ENCODE measurements at regions not wholly inside any gene's neighbourhood (a gene's known extent, or its start where the extent isn't known, plus 50 kb on each side); places are given as distances from the start of the nearest gene placed in this dataset.
A peak's percentile ranks its signal among the peaks of the same experiment; 100 is the strongest.
"Not testable (repeated sequence)": the region's sequence is repeated elsewhere in the genome, so short reads cannot be mapped to it uniquely, and the experiment has no call there.

DNA sequence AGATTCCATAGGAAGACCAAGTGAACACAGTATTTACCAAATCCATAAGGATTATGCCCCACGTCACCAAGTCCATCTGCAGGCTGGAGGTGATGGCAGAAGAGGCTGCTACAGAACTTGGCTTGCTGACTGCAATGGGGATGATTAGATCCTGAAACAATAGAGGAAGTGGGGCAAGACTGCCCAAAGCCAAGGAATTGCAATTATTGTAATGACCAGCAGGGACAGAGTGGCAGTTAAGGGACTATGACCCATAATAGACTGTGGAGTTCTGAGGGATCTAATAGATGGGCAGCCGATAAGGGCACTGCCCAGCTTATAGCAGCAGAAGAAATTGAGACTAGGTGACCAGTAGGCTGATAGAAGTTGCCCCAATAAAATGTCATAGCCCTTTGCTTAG is 108.4 kb downstream of the MINAR1 start:
- no peak for DNase-seq

DNA sequence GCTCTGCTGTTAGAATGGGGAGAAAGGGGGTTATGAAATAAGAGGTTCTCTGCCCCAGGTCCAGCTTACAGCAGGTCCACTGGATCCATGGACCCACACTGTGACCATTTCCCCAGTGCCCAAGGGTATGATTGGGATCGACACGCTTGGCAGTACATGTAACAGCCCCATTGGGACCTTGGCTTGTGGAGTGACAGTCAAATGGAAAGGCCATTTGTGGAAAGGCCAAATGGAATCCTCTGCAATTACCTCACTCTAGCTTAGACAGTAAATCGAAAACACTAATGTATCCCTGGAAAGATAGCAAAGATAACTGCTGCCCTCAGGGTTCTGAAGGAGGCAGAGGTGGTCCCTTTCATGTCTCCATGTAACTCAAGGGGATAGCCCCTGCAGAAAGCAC is 109.1 kb downstream of the MINAR1 start:
- no peak for DNase-seq

DNA sequence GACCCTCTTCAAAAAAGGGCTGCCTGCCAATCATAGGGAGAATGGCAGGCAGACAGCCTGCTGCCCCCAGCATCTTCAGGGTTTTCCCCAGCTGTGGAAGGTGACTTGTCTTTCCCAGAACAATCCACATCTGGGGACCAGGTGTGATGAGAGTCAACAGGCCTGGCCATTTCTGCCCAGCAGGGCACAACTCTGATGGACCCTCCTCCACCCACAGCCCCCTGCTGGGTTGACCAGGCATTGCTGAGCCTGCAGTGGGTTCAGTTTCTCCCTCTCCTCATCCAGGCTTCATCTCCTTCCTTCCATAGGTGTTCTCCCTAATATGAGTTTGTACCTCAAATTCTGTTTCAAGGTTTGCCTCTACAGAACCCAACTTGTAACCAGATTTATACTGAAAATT is 111.0 kb downstream of the MINAR1 start:
- DNase-seq: no peak

DNA sequence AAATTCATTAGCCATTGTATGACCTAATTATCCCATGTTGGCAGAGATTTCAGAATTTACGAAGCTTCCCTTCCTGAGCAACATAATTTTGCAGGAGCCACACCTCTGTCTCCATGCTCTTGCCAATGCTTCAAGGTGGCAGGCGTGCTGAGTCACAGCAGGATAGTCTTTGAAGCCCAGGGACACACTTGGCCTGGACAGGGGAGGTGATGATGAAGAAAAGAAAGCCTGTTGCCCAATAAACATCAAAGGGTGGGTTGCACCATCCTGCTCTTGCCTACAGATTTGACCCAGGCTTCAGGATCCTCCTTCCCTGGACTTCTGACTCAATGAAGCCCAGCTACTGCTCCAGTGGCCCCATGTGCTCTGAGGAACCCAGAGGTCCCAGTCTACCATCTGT is 117.1 kb downstream of the MINAR1 start:
- no peak for DNase-seq

DNA sequence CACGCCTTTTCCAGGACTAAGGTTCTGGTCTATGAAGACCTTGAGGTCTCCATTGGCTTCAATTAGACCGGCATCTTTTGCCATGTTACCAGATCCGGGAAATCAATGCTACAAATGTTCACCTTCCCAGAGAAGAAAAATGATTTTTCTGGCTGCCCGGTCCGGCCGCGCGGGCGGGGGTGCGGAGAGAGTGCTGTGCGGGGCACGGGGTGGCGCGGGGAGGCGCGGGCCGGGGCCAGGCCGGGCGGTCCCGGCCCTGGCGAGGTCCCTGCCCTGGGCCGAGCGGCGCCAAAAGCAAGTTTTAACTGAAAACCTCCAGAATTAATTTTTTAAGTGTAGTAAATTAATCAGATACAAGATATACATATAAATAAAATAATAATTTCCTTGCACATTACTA is 128.2 kb downstream of the MINAR1 start:
- no peak for DNase-seq

DNA sequence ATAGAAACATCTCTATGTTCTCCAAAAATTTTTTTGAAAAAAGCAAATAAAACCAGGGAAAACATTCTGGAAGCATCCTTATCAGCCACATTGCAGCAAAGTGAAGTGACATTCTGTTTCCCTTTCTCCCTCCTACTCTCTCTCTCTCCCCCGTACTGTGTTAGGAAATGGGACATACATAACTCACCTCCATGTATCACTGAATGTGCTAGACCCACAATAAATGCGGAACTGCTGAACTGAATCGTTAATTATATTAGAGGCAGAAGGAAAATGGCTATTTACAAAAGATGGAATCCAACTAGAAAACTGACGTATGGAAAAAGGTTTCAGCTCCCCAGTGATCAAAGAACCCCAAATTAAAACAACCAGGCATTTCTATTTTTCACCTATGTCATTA is 129.8 kb downstream of the MINAR1 start:
- DNase-seq: no peak

DNA sequence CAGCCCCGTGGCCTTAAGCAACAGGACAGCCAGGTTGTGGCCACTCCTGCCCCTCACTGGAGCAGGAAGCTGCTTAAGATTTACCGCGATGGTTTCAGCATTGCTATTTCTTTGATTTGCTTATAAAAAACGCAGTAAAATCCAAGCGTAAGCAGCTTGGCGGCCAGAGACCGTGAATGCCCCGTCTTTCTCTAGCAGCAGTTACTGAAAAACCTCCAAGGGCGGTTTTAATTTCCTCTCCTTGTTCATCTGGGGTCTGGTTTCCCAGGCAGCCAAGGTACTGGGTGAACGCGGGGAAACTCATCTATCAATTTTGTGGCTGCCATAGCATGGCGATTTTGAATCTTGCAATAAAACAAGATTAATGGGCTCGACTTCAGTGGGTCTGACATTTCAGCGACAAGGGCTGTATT is 130.3 kb downstream of the MINAR1 start:
- DNase-seq: no peak

DNA sequence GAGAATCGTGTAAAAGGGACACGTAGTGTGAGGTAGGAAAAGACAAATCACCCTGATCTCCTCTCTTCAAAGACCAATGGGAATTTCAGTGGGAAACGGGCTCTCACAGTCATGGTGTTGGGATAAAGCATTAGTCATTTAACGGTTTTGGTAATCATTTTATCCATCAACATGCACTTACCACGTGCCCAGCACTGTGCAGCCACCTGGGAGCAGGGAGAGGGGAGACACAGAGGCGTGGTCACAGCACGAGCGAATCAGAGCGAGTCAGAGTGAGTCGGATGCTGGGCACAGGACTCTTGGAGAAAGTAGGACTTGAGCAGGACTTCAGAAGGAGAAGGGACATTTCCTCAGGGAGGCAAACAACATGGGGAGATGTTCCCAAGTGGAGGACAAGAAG is 130.8 kb downstream of the MINAR1 start:
- no peak for DNase-seq

DNA sequence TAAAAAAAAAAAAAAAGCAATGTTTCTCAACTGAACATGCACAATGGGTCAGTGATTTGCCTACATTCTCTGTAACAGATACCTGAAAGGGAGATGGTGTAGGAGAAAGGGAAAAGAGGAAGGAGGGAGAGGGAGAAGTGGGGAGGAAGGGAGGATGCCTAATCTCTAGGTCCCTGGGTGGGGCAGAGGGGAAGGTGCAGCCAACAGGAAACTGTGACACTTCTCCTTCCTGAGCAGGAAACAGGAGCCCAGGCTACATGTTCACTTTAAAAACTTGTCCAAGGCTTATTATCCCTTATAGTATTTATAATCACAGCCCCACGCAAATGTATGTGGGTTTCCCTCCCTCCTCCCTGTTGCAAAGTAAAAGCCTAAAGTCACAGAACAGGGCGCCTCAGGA is 137.9 kb downstream of the MINAR1 start:
- no peak for DNase-seq

DNA sequence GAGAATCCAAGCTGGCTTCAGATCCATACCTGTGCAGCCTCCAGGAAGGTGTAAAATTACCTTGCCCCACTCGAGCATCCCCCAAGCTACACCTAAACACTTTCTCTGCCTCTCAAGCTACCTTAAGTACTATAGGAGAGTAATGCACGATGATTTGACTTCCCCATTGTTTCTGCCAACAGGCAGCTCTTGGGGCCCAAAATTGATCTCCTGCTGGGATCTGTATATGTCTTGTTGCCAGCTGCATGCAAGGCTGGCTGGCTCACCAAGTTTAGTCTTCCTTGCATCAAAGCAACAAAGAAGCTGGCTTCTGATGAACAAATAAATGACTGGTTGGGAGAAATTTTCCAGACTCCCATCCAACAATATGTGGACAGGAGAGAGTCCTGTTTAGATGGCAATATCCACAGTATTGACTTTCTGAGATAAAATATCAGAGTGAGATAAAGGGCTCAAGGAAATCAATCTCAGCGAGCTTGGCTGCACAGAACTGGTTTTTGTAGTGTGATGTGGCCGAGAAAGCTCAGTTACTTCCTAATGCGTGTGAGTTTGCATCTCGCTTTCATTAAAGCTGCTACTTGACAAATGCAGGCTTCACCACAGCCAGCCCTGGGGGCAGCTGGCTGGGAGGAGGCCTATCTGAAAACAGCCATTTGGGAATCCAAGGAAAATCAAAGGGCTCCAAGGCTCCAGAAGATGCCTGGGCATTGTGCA is 140.7 kb downstream of the MINAR1 start:
- DNase-seq: no peak

DNA sequence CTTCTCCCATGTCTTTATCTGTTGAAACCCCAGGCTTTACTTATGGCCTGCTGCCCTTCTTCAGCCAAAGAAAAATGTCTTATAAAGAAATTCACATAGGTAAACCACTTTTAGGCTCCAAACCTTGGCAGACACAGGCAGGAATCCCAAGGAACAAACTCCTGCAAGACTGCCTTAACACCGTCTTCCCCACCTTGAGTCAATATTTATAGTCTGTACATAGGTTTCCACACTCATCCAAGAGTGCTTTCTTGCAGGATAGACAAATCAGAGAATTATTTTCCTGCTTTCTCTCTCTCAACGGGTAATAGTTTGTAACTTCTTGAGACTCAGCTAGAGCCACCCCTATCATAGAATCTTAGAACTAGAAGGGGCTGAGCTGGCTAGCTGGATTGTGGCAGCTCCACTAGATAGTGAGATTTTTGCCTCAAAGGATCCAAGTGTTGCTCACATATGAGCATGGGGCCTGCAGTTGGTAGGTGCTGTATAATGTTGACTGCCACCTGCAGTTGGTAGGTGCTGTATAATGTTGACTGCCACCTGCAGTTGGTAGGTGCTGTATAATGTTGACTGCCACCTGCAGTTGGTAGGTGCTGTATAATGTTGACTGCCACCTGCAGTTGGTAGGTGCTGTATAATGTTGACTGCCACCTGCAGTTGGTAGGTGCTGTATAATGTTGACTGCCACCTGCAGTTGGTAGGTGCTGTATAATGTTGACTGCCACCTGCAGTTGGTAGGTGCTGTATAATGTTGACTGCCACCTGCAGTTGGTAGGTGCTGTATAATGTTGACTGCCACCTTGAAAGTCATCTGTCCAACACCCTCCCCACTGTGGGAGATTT is 142.5 kb downstream of the MINAR1 start:
- not testable (repeated sequence) for DNase-seq

DNA sequence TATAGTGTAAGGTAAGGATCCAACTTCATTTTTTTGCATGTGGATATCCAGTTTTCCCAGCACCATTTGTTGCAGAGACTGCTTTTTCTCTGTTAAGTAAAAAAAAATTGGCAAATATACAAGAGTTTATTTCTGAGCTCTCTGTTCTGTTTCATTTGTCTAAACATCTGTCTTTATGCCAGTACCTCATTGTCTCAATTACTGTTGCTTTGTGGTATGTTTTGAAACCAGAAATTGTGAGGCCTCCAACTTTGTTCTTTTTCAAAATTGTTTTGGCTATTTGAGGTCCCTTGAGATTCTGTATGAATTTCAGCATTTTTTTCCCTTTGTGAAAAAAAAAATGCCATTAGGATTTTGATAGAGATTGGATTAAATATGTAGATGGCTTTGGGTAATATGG is 150.5 kb downstream of the MINAR1 start:
- no peak for DNase-seq

DNA sequence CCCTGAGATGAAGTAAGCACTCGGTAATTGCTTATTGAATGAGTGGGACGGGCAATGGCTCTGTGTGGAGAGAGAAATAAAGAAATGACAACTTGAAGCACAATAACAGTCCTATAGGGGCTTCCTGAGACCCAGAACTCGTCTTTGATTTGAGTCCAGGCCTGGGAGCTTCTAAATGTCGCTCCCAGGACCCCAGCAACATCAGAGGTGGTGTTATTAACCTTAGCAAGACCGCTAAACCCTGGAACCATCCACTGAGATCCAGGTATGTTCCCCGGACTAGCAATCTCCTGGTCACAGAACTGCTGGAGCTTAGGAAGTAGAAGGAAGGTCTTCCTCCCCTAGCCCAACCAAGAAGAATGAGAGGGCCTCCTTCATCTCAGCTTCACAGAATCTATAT is 160.0 kb downstream of the MINAR1 start:
- no peak for DNase-seq

DNA sequence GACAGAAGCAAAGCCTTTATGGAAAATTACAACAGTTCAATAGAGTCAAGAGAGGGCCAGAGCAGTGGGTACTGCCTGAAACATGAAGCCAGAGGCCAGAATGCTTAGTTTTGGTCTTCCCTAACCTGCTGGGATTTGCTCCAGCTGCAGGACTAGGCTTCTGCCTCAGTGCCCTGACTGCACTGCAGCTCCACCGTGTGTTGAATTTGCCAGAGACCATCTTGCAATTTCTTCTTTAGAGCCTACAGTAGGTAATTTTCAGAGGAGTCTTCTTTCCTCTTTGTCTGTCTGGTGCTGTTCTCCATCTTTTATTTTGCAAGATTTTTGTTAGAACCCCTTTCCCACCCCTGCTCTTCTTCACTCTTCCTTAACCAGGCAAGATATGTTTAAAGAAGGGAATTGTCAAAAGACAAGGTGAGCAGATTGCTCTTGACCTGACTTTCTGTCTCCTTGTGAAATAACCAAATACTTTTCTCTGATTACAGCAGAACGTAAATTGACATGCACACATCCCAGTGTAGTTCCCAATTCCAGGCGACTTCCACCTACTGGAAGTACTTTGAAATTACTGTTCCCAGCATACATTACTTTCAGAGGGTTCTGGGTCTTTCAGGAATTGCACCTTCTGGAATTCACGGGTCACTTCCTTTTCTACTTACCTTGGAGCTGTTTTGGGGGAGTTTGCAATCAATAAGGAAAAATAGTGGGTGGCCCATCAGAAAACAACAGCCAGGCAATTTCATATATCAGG is 161.2 kb downstream of the MINAR1 start:
- DNase-seq: no peak

DNA sequence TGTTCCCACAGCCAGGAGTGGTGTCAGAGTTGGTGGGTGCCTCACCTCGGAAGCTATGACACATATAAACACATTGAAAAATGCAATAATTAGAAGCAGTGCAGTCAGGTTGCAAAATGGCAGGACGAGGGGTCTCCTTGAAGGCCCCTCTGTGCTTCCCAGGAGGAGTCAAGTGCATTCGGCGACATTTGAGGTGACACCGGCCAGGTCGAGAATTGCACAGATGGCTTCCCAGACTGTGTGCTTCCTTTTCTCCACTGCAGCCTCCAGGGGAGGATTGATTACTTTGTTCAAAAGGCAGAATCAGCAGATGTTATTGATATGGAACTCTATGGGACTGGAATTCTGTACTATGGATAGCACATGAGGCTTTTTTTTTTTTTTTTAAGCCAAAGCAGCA is 163.2 kb downstream of the MINAR1 start:
- DNase-seq: no peak

DNA sequence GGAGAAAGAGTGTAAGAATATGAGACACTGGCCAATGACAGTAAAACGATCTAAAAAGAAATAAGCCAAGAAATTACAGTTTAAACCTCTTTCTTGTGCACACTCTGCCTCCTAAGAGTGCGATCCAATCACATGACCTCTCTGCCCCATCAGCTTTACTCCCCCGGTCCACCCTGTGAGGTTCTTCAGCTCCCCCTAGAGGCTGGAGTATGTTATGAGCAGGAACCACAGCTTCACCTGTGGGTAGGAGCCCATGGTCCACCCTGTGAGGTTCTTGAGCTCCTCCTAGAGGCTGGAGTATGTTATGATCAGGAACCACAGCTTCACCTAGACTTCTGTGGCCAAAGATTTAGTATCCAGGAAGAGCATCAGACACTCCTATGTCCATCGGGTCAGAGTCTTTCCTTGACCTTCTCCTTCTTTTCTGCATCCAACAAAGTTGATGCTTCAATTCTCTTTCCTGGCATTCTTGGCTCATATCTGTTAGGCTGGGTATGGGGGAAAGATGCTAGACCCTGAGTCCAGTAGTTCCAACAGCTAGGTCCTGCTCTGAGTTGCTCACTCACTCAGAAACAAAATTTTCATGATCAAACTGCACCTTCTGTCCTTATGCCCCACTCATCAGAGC is 164.0 kb downstream of the MINAR1 start:
- peak; percentile 4 to 14 for DNase-seq

DNA sequence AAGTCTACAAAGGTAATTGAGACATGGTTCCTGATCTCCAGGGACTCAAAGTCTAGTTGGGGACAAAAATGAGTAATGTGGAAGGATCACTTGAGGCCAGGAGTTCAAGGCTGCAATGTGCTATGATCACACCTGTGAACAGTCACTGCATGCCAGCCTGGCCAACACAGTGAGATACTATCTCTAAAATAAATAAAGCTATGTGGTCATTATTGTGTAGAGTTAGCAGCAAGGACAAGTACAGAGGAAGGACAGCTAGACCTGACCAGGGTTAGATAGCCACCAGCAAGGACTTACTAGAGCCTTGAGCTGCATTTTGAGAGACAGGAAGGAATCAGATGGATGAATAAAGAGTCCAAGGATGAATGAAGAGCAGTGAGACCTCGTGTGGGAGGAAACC is 166.5 kb downstream of the MINAR1 start:
- DNase-seq: no peak

DNA sequence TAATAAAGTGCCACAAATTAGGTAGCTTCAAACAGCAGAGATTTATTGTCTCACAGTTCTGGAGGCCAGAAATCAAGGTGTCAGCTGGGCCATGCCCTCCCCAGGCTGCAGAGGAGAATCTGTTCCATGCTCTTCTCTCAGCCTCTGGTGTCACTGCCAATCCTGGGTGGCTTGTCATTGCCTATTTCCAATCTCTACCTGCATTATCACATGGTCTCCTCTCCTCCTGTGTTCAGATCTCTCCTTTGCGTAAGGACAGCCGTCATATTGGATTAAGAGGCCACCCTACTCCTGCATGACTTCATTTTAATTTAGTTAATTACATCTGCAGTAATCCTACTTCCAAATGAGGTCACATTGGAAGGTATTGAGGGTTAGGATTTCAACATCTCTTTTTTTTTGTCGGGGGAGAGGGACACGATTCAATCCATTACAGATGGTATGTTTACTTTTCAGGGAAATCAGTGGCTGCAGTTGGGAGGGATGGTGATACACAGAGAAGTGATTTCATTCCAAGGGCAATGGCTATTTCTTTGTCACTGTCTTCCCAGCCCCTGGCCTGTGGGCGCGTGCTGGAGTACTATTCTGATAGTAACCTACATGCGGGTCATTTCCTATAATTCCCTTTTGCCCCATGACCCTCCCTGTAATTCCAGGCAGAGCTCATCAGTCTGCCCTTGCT is 169.4 kb downstream of the MINAR1 start:
- DNase-seq: no peak

DNA sequence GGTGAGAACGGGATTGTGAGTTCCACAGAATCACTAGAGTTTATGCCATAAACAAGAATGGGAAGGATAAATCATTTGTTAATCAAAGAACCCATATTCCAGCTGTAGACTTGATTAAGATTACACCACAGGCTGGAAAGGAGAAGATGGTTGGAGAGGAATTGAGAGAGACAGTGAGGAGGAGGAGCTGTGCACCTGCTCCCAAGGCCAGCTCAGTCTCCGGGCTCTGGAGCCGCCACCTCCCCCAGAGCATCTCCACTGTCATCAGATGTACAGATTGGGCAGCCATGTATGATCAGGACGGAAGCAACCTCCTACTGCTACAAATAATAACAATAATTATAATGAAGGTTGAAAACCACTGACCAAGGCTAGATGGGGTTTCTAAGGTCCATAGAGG is 170.0 kb downstream of the MINAR1 start:
- DNase-seq: no peak

DNA sequence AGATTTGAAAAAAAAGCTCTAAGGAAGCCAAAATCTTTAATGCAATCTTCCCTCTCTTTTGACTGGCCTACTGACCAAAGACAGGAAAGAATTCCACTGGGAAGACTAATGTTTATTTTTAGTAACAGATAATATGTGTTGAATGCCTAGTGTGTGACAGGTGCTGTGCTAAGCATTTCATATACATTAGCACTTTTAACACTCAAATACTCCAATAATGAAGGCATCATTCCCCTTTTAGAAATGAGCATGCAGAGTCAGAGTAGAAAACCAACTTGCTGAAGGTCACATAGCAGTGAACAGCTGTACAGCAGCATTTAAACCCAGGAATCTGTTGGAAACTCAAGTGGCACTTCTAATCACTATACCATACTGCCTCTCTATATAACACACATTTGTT is 170.6 kb downstream of the MINAR1 start:
- no peak for DNase-seq

DNA sequence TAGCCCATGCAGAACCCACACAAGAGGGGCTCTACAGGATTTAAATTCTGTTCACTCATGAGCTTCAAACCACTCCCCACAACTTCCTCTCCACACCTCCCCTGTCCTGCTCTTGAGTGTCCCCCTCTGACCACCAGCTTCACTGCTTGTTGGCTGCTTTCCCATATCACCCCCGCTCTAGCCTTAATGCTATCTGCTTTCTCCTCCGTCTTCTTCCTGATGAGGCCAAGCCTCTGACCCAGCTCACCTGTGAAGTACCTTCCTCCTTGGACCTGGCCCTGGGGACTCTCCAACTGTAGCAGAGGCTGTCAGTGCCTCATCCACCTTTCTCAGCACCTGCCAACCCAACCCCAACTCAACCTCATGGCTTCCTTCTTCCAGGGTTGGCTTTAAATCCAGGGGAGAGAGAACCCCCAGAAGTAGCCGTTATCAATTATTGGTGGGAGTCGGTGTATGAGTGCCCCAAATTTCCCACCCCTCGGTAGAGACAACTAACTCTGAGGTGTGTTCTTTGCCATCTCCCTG is 174.8 kb downstream of the MINAR1 start:
- no peak for DNase-seq

DNA sequence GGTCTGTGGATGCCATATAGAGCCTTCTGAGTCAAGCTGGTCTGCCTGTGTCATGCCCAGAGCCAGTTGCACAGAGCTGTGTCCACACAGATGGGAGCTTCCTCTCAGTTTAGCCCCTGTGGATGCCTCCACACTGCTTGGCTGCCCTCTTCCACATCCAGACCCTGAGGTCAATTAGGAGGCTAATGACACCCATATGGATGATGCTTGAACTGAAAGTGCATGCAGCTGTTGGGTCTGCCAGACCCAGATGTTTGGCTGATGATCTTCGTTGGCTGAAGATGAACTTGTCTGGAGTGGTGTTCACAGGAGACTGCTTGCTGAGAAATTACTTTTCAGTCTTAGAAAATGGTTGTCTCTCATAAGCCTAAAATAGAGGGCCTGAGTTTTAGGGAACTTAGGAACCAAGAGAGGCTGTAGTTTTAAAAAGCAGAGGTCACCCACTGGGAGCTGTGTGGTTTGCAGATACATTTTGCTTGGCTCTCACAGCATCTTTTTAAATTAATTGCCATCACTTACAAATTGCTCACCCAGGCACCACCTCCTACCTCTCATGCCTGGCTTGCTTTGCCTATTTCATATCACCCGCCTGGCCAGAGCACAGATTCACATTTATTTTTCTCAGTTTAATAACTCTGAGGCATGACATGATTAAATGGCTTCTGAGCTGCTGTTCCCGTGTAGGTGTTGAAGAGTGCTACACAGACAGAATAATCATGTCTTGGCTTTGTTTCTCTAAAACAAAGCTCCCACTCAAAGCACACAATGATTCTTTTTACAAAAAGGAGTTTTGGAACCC is 176.1 kb downstream of the MINAR1 start:
- no peak for DNase-seq
